ENCODE measurements at regions not wholly inside any gene's neighbourhood (a gene's known extent, or its start where the extent isn't known, plus 50 kb on each side); places are given as distances from the start of the nearest gene placed in this dataset.
A peak's percentile ranks its signal among the peaks of the same experiment; 100 is the strongest.

- TF ChIP-seq LCOR (CRISPR knock-in tag; IDR thresholded peaks at IDR 0.05) = no peak
- TF ChIP-seq CREBBP (IDR thresholded peaks at IDR 0.05; ENCODE audit: low read depth, low read length) = no peak
- TF ChIP-seq ZFP30 (CRISPR knock-in tag; IDR thresholded peaks at IDR 0.05; ENCODE audit: borderline replicate concordance) = peak; percentile 86; the same call in 1 of the 2 replicates
- no peak for TF ChIP-seq BRD9 (IDR thresholded peaks at IDR 0.05; ENCODE audit: low read depth, partially characterized antibody)
- no peak for TF ChIP-seq ZNF780A (CRISPR knock-in tag; IDR thresholded peaks at IDR 0.05)
- TF ChIP-seq FOXP4 (CRISPR knock-in tag; IDR thresholded peaks at IDR 0.05; ENCODE audit: borderline replicate concordance) = no peak
- no peak for TF ChIP-seq SMC3 (conservative IDR thresholded peaks at IDR 0.05; ENCODE audit: insufficient read depth, low read depth, low read length)
- no peak for TF ChIP-seq ZKSCAN8 (CRISPR knock-in tag; IDR thresholded peaks at IDR 0.05)
- no peak for TF ChIP-seq ATF7 (IDR thresholded peaks at IDR 0.05)
- TF ChIP-seq NR2C1 (IDR thresholded peaks at IDR 0.05) = no peak
- TF ChIP-seq NR2C1 (tag; IDR thresholded peaks at IDR 0.05) = no peak
- TF ChIP-seq ZNF274 (IDR thresholded peaks at IDR 0.05; ENCODE audit: borderline replicate concordance, low read depth, low read length) = no peak
- TF ChIP-seq U2AF2 (optimal IDR thresholded peaks at IDR 0.05; ENCODE audit: low read depth, low read length) = no peak
- TF ChIP-seq ZNF408 (CRISPR knock-in tag; IDR thresholded peaks at IDR 0.05; ENCODE audit: low read depth) = no peak
- no peak for TF ChIP-seq FOXJ2 (tag; IDR thresholded peaks at IDR 0.05)
- no peak for TF ChIP-seq CSDE1 (IDR thresholded peaks at IDR 0.05)
- TF ChIP-seq TFE3 (CRISPR knock-in tag; IDR thresholded peaks at IDR 0.05) = no peak
- TF ChIP-seq NFYB (IDR thresholded peaks at IDR 0.05; ENCODE audit: extremely low read depth, insufficient read length) = no peak
- peak; percentile 68; the same call in 1 of the 2 replicates for TF ChIP-seq ZNF280B (CRISPR knock-in tag; IDR thresholded peaks at IDR 0.05)
- no peak for TF ChIP-seq CREM (IDR thresholded peaks at IDR 0.05; ENCODE audit: low read depth)
- TF ChIP-seq GTF2E2 (tag; IDR thresholded peaks at IDR 0.05) = no peak
- TF ChIP-seq ZFP36 (IDR thresholded peaks at IDR 0.05; ENCODE audit: low read depth, low read length, partially characterized antibody) = no peak
- no peak for TF ChIP-seq HDGF (IDR thresholded peaks at IDR 0.05)
- TF ChIP-seq ZFX (CRISPR knock-in tag; IDR thresholded peaks at IDR 0.05) = no peak
- TF ChIP-seq TEAD2 (tag; IDR thresholded peaks at IDR 0.05) = no peak
- TF ChIP-seq IRF1 (CRISPR knock-in tag; IDR thresholded peaks at IDR 0.05; ENCODE audit: borderline replicate concordance) = no peak
- TF ChIP-seq CBX3 (IDR thresholded peaks at IDR 0.05; ENCODE audit: borderline replicate concordance in 1 of 2, low read length in 2 of 2) = peak in 1 of 2 experiments; percentile 60; a peak in 1 of 3 replicates
These were observed 271.4 kb downstream of the MBNL1 start (continued) for GRCh38 chr3:152540120-152540519.

Data from K562 (cell line).